Right cardiac atrium (tissue), 5 donors: ENCODE measurements at regions not wholly inside any gene's neighbourhood (a gene's known extent, or its start where the extent isn't known, plus 50 kb on each side); places are given as distances from the start of the nearest gene placed in this dataset.
"Not testable (repeated sequence)": the region's sequence is repeated elsewhere in the genome, so short reads cannot be mapped to it uniquely, and the experiment has no call there.

ENCODE experiments used
- ATAC-seq, 2 donors: fragments of 200-7000 bp; cut with Tn5 transposase; one replicate each; pipeline versions ENCODE4 v1.8.0 to v1.9.1; 2020; ENCODE audit warnings: moderate library complexity in 2 of 2, mild to moderate bottlenecking in 1 of 2
- DNase-seq, 3 donors: peaks; one replicate each; pipeline ENCODE4 v3.0.0-alpha.2; 2020
- H3K27ac ChIP-seq: one replicate; pipeline ENCODE4 v1.5.1; 2013; ENCODE audit warnings: mild to moderate bottlenecking, low read length, control low read depth, moderate library complexity
- H3K27me3 ChIP-seq: one replicate; pipeline ENCODE4 v1.6.1; 2013; ENCODE audit not compliant: control insufficient read depth, insufficient read depth
- H3K4me1 ChIP-seq: one replicate; pipeline ENCODE4 v1.6.1; 2013; ENCODE audit warnings: low read length; ENCODE audit not compliant: control insufficient read depth, insufficient read depth
- H3K4me3 ChIP-seq: one replicate; pipeline ENCODE4 v1.5.1; 2013; ENCODE audit warnings: low read length, control low read depth
- H3K9me3 ChIP-seq: one replicate; pipeline ENCODE4 v1.6.1; 2013; ENCODE audit warnings: low read length; ENCODE audit not compliant: control insufficient read depth
- WGBS: extraction: QIAGEN DNeasy Blood & Tissue Kit; methylation state at CpG from one replicate; pipeline ENCODE4 v1.1.7; 2013; 5-methylcytosine and 5-hydroxymethylcytosine counted together
- intact Hi-C, 4 donors: fragments of 100-400 bp; cut with DNase I; formaldehyde crosslinking; loops; one replicate each; pipeline versions ENCODE4 v1.11.0 to v1.14.0; 2022 to 2023
- donor health status: healthy with polysubstance abuse.
- donor health status: DM: no; HTN: yes; CAD: no.
- donor health status: DM: no; HTN: no; CAD: no.
- donor health status: DM: no; HTN: yes; CAD: no; lungs with severe emphysema.
- donor health status: DM: yes; HTN: yes; CAD: no.

DNA sequence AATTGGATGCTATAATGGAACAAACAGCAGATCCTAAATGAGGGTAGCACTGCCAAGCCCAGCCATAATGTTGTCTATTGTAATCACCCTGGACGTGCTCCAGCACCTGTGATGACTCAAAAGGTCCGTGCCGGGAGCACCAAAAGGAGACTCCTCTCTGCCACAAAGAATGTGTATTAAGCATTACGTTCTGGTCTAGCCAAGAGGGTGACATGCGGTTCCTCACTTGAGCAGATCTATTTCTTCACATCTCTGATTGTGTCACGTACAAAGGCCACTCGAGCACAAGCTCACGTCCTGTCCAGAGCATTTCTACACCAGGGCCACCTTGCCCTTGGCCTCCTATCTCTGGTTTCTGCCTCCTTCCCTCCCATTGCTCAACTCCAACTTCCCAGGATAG lies 219.9 kb upstream of the IRS2 start:
- Histone ChIP-seq H3K27me3 (no peaks in the 10 kb centered on the region), H3K4me3 (no peak overlapping the region), H3K9me3 (no peaks in the 10 kb centered on the region), H3K4me1 (peaks cover 2% of the 10 kb centered on the region), H3K27ac (no peak overlapping the region)
- intact Hi-C loops: no loop called here
- ATAC-seq (no peak), DNase-seq (no peak)
- 78% methylated on average over 8 of the region's 8 CpGs for WGBS

DNA sequence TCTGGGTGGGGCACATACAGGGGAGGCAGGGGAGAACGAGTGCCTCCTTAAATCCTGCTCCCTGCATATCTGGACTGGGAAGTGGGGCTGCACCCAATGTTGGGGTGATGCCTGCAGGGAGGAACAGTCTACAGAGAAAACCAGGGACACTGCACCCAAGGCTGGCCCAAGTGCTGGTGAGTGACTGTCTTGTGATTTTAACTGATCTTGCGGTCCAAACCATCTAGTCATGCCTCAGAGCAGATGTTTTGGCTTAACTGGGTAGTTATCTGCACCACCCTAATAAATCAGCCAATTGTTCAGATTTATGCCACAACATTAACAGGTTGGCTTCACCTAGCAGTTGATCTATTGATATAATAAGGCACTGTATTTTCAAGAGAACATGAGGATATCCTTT lies 219.2 kb upstream of the IRS2 start:
- Histone ChIP-seq H3K9me3 (no peaks in the 10 kb centered on the region), H3K27me3 (no peaks in the 10 kb centered on the region), H3K4me3 (no peak overlapping the region), H3K27ac (no peak overlapping the region), H3K4me1 (no peaks in the 10 kb centered on the region)
- no peak for DNase-seq
- no peak for ATAC-seq
- intact Hi-C loops: no loop called here
- WGBS: 88% methylated on average over 2 of the region's 2 CpGs

DNA sequence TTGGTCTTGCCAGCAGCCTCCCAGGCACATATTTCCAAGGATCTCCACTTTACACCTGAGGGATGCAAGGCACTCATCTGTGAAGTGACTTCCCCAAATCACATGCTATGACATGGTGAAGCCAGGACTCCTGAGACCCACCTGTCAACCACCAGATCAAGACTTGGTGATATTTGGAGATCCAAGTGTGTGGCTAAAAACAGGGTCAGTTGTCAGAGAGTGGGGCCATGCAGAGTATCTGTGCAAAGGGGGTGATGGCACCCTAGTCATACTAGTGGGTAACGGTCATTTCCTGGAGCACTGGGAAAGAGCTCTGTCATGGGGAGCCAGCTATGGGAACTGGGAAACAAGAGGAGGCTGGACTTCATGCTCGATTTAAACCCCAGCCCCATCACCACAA lies 218.4 kb upstream of the IRS2 start:
- Histone ChIP-seq H3K4me1 (no peaks in the 10 kb centered on the region), H3K27me3 (no peaks in the 10 kb centered on the region), H3K27ac (no peak overlapping the region), H3K9me3 (no peaks in the 10 kb centered on the region), H3K4me3 (no peak overlapping the region)
- 85% methylated on average over 2 of the region's 2 CpGs for WGBS
- ATAC-seq (no peak), DNase-seq (no peak)
- intact Hi-C loops: no loop called here

DNA sequence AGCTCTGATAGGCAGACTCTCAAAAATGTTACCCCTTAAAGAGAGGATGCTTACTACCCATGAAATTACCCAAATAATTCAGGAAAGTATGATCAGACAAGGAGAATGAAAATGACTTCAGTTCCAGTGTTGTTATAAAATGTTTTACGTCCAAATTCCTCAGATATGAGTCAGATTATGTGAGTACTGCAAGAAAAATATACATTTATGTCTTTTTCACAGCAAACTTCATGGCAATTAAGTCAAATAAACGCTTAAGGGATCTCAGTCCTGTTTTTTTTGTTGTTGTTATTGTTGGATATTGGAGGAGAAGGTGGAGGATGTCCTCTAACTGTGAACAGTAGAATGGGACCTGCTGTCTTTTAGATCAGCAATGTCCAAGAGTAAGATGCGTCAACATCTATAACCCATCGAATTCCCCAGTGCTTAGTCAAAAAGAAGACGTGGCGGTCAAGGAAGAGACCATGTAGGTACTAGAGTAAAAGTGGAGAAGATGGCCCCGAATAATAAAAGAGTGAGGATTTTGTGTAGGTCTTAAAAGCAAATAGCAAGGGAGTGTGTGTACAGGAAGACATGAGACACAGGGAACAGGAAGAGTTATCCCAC lies 215.4 kb upstream of the IRS2 start:
- 81% methylated on average over 7 of the region's 7 CpGs for WGBS
- intact Hi-C loops: no loop called here
- ATAC-seq (no peak), DNase-seq (no peak)
- Histone ChIP-seq H3K9me3 (no peaks in the 10 kb centered on the region), H3K4me1 (no peaks in the 10 kb centered on the region), H3K27me3 (no peaks in the 10 kb centered on the region), H3K27ac (no peak overlapping the region), H3K4me3 (no peak overlapping the region)

DNA sequence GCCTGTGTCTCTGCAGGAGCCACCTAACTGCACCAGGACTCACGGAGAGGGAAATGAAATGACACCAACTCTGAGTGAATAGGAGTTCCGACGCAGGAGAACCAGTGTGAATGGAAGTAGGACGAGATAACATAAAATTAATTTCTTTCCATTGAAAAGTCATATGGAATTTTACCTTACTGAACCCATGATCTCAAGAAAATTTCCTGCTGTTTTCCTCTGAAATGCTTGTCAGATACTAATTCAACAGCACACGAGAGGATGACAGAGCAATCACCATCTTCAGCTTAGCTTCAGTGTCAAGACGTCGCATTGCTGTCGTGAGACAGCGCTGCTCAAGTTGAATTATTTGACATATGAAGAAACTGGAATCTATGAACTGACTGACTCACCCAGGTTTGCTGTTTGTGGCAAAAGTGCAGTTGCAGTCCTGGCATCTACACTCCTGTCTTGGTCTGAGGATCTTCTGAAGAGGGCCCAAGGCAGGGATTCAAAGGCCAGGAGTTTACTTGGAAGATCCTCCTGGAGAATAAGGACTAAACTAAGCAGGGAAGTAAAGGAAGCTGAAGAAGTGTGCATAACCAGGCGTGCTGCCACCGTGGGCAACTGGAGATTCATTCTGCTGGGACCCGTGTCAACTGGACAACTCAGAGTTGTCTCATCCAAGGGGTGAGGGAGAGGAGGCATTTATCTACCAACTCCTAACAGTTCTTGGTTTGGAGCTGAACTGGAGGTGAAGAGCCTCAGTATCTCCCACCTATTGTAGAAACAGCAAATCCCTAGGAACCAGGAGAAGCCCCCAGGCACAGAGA lies 214.4 kb upstream of the IRS2 start:
- Histone ChIP-seq H3K4me3 (no peak overlapping the region), H3K9me3 (no peaks in the 10 kb centered on the region), H3K27ac (no peak overlapping the region), H3K4me1 (no peaks in the 10 kb centered on the region), H3K27me3 (no peaks in the 10 kb centered on the region)
- DNase-seq (no peak), ATAC-seq (no peak)
- 93% methylated on average over 12 of the region's 12 CpGs for WGBS
- intact Hi-C loops: no loop called here

DNA sequence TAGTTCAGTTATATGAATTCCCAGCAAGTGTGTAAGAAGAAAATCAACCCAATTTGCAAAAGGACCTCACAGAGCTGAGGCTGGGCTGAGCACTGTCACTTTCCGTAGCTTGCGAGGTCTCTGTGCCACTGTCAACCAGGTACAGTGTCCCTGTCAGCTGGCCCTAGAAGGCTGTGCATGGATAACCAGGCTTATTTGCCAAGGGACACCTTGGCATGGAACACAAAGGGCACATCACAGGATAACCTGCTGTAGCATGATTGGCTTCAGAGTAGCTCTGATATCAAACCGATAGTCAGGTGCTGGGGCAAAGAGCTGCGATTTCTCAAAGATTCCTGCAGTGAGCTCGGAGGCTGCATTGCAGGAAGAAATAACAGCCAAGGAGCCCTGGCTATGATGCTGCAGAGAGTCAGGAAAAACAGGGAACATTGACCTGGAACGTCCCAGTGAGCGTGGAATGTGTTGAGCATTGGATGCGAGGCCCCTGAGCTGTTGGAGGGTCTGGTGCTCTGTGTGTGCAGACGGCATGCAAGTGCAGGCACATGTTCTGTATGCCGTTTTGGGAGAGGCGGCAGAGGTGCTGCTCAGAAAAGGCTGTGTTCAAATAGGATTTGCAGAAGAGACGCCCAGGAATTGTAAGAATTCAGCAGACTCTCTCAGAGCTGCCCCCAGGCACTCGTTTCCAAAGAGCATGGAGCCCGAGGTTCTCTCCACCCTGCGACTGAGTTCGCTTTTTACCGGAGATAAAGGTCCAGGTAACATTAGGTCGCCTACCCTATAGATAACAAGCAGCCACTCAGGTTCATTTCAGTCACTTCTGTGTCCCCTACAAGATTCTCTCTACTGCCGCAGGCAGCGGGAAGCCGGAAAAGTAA lies 213.5 kb upstream of the IRS2 start:
- no peaks in the 10 kb centered on the region for H3K27me3 ChIP-seq
- H3K9me3 ChIP-seq: no peaks in the 10 kb centered on the region
- intact Hi-C loops: no loop called here
- H3K27ac ChIP-seq: no peak overlapping the region
- ATAC-seq: no peak
- no peaks in the 10 kb centered on the region for H3K4me1 ChIP-seq
- DNase-seq: no peak
- WGBS: 72% methylated on average over 21 of the region's 21 CpGs
- no peak overlapping the region for H3K4me3 ChIP-seq

DNA sequence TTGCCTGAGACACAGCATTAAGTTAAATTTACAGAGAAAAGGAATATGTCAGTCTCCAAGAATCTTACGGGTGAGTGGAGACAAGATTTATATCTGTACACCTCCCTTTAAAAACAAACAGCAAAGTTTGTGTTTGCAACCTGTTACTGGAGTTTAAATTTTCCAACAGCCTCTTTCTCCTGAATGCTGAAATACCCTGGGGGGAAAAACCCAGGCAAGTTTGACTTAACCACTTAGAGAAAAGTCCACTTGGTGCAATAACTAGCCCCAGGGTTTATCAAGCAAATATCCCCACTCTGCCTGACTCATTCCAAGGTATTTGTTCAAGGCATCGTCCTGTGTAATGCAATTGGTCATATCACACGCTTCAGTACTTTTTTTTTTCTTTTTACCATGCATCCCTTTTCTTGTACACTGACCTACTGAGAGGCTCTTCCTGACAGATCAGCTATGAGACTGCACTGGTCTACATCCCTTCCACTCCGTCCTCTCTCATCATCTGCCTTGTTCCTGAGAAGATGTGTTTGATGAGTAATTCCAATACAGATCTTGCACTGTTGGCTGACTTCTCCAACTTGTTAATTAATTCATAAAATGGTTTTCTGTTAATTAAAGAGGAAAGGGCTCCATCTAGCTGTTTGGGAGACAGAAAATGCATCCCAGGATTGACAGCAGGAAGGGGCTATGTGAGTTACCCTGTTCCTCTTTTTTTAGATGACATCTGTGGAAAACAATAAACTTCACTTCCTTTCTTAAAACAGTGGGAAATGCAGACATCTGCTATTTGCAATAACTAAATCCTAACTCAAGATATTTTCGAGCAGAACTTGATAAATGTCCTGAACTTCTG lies 212.5 kb upstream of the IRS2 start:
- no peak overlapping the region for H3K27ac ChIP-seq
- WGBS: 52% methylated on average over 5 of the region's 5 CpGs
- no peaks in the 10 kb centered on the region for H3K4me1 ChIP-seq
- no peaks in the 10 kb centered on the region for H3K27me3 ChIP-seq
- H3K4me3 ChIP-seq: no peak overlapping the region
- DNase-seq: no peak
- H3K9me3 ChIP-seq: no peaks in the 10 kb centered on the region
- peak; percentile 38 to 40 for ATAC-seq
- intact Hi-C loops: no loop called here

DNA sequence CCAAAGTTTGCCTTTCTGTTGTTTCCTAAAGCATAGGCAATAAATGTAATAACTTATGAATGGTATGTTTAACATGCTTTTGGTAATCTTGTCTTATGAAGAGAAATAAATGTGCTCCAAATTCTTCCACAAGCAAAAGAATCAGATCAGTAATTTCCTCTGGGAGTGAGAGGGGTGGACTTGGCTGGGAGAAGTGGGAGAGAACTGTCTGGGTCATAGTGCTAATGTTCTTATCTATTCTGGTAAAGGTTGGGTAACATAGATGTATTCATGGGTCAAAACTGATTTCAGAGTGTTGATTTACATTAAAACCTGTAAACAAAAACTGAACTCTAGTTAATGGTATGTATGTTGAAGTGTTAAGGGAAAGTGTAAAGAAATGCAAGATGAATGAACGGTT lies 211.7 kb upstream of the IRS2 start:
- DNase-seq: no peak
- Histone ChIP-seq H3K9me3 (no peaks in the 10 kb centered on the region), H3K27ac (no peak overlapping the region), H3K27me3 (no peaks in the 10 kb centered on the region), H3K4me1 (no peaks in the 10 kb centered on the region), H3K4me3 (no peak overlapping the region)
- 57% methylated on average over 1 of the region's 1 CpG for WGBS
- ATAC-seq: no peak
- intact Hi-C loops: no loop called here

DNA sequence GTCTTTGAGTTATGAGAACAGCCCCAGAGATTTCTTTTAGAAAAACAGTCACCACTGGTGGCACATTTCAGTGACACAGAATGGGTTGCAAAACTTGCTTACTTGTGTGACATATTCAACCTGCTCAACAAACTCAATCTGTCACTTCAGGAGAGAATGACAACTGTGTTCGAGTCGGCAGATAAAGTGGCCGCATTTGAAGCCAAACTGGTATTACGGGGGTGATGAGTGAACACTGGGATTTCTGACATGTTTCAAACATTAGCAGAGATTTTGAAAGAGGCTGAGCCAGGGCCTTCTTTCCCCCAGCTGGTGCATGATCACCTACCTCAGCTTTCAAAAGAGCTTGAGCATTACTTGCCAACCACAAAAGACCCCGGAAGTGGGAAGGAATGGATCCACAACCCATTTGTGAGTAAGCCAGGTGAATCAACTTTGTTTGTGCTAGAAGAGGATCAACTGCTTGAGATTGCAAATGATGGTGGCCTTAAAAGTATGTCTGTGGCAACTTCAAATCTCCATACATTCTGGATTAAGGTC lies 210.7 kb upstream of the IRS2 start:
- H3K27me3 ChIP-seq, H3K4me1 ChIP-seq, H3K27ac ChIP-seq, intact Hi-C loops, ATAC-seq, DNase-seq, H3K9me3 ChIP-seq, H3K4me3 ChIP-seq: not testable (repeated sequence)
- WGBS: 66% methylated on average over 5 of the region's 5 CpGs

DNA sequence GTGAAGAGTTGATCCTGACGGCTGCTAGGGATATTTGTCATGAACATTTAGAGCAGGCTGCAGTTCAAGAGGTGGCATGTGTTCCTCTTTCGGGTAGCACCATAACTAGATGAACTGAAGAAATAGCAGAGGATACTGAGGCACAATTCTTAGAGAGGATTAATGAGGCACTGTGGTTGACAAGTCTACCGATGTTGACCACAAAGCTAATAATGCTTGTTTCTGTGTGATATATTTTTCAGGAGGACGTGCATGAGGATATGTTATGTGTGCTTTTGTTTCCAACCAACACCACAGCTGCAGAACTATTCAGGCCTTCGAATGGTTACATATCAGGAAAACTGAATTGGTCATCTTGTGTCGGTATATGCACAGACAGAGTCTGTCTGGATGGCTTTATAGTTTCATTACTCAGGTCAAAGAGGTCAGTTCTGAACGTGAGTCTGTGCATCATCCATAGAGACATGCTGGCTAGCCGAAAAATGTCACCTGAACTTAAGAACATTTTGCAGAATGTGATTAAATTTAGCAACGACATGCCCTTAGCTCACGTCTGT lies 210.1 kb upstream of the IRS2 start:
- ATAC-seq (no peak), DNase-seq (no peak)
- H3K27ac ChIP-seq: no peak overlapping the region
- no peaks in the 10 kb centered on the region for H3K9me3 ChIP-seq
- H3K4me3 ChIP-seq: no peak overlapping the region
- no peaks in the 10 kb centered on the region for H3K27me3 ChIP-seq
- WGBS: 86% methylated on average over 10 of the region's 10 CpGs
- no peaks in the 10 kb centered on the region for H3K4me1 ChIP-seq
- intact Hi-C loops: no loop called here
